Neural cell (in vitro differentiated cells): ENCODE measurements at regions not wholly inside any gene's neighbourhood (a gene's known extent, or its start where the extent isn't known, plus 50 kb on each side); places are given as distances from the start of the nearest gene placed in this dataset.

ENCODE experiments used
- EP300 ChIP-seq: fragments of 450-650 bp; conservative IDR thresholded peaks from 2 replicates; pipeline ENCODE4 v1.6.1; 2014; ENCODE audit warnings: antibody characterized with exemption, mild to moderate bottlenecking, moderate library complexity; ENCODE audit not compliant: poor library complexity, severe bottlenecking
- RAD21 ChIP-seq: fragments of 450-650 bp; conservative IDR thresholded peaks from 2 replicates; pipeline ENCODE4 v1.6.1; 2014; ENCODE audit warnings: antibody characterized with exemption, mild to moderate bottlenecking, moderate library complexity
- TAF1 ChIP-seq: IDR thresholded peaks from 2 replicates; pipeline ENCODE4 v1.6.1; 2012; ENCODE audit warnings: low read depth
- TF ChIP-seq, protein P1 (sequence below): fragments of 450-650 bp; IDR thresholded peaks from 2 replicates; pipeline ENCODE4 v1.5.1; 2014; ENCODE audit warnings: antibody characterized with exemption, mild to moderate bottlenecking, moderate library complexity; ENCODE audit not compliant: poor library complexity, severe bottlenecking

DNA sequence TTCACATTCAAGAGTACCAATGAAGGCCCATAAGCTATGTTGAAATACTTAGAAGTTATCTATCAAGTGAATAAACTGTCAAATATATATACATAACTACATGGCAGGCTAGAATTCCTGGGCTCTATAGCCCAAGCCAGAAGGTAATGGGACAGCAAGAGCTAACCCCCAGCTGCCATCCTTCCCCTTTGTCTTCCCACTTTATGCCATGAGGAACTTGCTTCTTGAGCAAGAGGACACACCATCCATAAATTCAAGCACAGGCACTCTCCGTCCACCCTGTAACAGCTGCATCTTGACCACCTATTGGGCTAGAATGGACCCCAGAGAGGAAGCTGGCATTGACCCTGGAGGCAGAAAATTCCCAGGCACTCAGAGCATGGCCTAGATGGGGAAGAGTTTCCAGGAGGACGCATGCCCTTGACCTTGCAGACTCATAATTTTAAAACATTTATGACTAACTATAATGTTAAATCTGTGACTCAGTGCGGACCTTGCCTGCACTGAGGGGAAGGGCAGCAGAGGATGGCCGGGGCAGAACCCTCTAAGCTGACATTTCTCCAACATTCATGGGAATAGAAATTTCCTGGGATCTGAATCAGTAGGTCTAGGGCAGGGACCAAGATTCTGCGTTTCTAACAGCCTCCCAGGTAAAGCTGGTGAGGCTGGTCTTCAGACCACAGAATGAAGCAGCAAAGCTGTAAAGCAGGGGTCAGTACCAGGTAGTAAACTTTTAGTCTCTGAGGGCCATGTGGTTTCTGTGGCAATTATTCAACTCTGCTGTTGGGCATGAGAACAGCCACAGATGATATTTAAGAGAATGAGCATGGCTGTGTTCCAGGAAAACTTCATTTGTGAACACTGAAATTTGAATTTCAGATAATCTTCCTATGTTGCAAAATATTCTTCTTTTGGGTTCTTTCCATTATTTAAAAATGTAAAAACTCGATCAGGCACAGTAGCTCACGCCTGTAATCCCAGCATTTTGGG, 71.4 kb upstream of the CLDN10 start:
- TF ChIP-seq, protein P1, sequence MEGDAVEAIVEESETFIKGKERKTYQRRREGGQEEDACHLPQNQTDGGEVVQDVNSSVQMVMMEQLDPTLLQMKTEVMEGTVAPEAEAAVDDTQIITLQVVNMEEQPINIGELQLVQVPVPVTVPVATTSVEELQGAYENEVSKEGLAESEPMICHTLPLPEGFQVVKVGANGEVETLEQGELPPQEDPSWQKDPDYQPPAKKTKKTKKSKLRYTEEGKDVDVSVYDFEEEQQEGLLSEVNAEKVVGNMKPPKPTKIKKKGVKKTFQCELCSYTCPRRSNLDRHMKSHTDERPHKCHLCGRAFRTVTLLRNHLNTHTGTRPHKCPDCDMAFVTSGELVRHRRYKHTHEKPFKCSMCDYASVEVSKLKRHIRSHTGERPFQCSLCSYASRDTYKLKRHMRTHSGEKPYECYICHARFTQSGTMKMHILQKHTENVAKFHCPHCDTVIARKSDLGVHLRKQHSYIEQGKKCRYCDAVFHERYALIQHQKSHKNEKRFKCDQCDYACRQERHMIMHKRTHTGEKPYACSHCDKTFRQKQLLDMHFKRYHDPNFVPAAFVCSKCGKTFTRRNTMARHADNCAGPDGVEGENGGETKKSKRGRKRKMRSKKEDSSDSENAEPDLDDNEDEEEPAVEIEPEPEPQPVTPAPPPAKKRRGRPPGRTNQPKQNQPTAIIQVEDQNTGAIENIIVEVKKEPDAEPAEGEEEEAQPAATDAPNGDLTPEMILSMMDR = no peak
- no peak for TF ChIP-seq EP300
- no peak for TF ChIP-seq TAF1
- no peak for TF ChIP-seq RAD21
